ENCODE measurements at regions not wholly inside any gene's neighbourhood (a gene's known extent, or its start where the extent isn't known, plus 50 kb on each side); places are given as distances from the start of the nearest gene placed in this dataset.

DNA sequence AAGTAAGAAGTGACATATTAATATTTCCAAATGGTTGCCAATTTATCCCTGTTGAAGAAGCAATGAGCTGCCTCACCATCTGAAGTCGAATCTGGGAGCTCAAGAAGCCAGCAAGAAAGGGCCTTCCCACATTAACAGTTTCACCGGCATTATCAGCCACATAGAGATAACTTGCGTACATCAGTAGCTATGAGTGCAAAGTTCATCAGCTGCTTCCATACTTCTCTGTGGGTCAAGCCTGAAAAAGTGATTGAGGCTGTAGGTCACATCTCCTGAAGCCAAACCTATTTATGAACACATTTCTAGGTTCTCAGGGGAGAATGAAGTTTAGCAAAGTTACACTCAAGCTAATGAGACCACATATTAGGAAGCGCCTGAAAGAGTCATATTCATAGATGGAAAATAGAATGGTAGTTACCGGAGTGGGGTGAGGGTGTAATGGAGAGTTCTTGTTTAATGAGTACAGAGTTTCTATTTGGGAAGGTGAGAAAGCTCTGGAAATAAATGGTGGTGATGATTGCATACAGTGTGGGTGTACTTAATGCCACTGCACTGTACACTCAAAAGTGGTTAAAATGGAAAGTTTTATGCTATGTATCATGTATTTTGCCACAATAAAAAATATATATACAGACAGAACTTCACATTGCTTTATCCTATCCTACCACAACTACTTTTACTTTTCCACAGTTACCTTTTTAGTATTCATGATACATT lies 189.3 kb upstream of the SP4 start:
- no peak overlapping the region for H2AFZ ChIP-seq (ENCODE audit: low read depth, low read length, poor library complexity, severe bottlenecking)
- H3K27me3 ChIP-seq (ENCODE audit: insufficient read depth, low read length): no peaks in the 10 kb centered on the region
- no peaks in the 10 kb centered on the region for H3K9me2 ChIP-seq (ENCODE audit: insufficient read depth)
- H3K9ac ChIP-seq (ENCODE audit: low read length): no peak overlapping the region
- ChIA-PET RAD21 (ENCODE audit: low non-redundant PET in 1 of 2, low total read pairs in 2 of 2, uncharacterized antibody in 2 of 2, unreplicated experiment in 2 of 2) (no interaction called here), CTCF (no interaction called here), POLR2A (no interaction called here)
- DNase-seq (ENCODE audit: low read depth, low spot score) (no peak), ATAC-seq (no peak)
- BruUV-seq (replicated peaks): no TSS peak
- H3K27ac ChIP-seq (ENCODE audit: low read depth, low read length): no peak overlapping the region
- intact Hi-C loops (cut with micrococcal nuclease): no loop called here
- H3K9me3 ChIP-seq (ENCODE audit: control insufficient read depth in 1 of 2, insufficient read depth in 1 of 2, low read depth in 1 of 2, low read length in 2 of 2): no peaks in the 10 kb centered on the region
- no peak overlapping the region for H3K4me3 ChIP-seq (replicated peaks in 1 of 2; ENCODE audit: low read depth in 1 of 2, low read length in 2 of 2)
- no peaks in the 10 kb centered on the region for H4K20me1 ChIP-seq (ENCODE audit: insufficient read depth)
- no peaks in the 10 kb centered on the region for H3K4me1 ChIP-seq (ENCODE audit: control insufficient read depth in 1 of 2, insufficient read depth in 2 of 2, low read length in 2 of 2)
- H3K79me2 ChIP-seq (ENCODE audit: insufficient read depth, low read length): no peaks in the 10 kb centered on the region
- H3K36me3 ChIP-seq (ENCODE audit: control insufficient read depth in 1 of 2, insufficient read depth in 2 of 2, low read length in 2 of 2): no peaks in the 10 kb centered on the region
- TF ChIP-seq FOSL1 (IDR thresholded peaks at IDR 0.05; ENCODE audit: low read depth) (no peak), MAX (IDR thresholded peaks at IDR 0.05) (no peak), JUND (IDR thresholded peaks at IDR 0.05) (no peak), TCF7L2 (IDR thresholded peaks at IDR 0.05; ENCODE audit: borderline replicate concordance, extremely low read depth, insufficient read depth, insufficient read length) (no peak), ZBTB33 (IDR thresholded peaks at IDR 0.05; ENCODE audit: extremely low read depth, insufficient replicate concordance, low read length) (no peak), SRF (IDR thresholded peaks at IDR 0.05; ENCODE audit: low read depth) (no peak), REST (IDR thresholded peaks at IDR 0.05; ENCODE audit: low read depth) (no peak), ELF1 (IDR thresholded peaks at IDR 0.05; ENCODE audit: borderline replicate concordance, low read depth) (no peak), ZNF274 (IDR thresholded peaks at IDR 0.05; ENCODE audit: low read depth, low read length) (no peak), EZH2phosphoT487 (IDR thresholded peaks at IDR 0.05; ENCODE audit: borderline replicate concordance) (no peak), EGR1 (IDR thresholded peaks at IDR 0.05; ENCODE audit: low read depth) (no peak), CBX3 (IDR thresholded peaks at IDR 0.05; ENCODE audit: low read depth) (no peak)
- H3K4me2 ChIP-seq (ENCODE audit: low read length): no peak overlapping the region

All from HCT116 (cell line).